ENCODE measurements at regions not wholly inside any gene's neighbourhood (a gene's known extent, or its start where the extent isn't known, plus 50 kb on each side); places are given as distances from the start of the nearest gene placed in this dataset.

DNA sequence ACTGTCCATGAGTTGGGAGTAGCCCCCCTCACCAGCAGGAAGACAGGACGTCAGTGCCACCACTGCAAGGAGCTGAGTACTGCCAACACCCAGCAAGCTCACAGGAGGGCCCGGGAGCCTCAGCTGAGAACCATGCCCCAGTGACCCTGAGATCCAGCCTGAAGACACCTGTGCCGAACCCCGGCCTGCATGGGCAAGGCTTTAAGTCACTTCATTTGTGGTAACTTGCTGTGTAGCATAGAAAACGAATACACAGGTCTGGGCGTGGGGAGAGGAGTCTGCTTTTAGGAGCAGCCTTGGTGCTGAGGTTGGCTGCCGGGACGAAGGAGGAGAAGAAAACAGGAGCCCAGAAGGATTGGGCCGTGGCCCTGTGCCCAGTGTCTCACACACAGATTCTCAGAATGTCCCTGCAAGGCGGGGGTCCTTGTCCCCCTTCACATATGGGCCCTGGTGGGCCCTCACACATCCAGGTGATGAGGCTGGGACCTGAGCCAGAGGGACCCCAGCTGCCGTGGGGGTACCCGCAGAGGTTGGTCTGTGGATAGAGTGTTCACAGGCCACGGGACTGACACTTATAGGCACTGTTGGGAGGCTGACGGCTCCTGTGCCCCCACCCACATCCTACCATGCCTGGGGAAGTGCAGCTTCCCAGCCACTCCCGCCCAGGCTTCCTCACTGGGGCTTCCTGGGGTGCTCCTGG lies 85.3 kb downstream of the PLXNA1 start:
- TF ChIP-seq EZH2phosphoT487 (IDR thresholded peaks at IDR 0.05) (no peak), CTCF (IDR thresholded peaks at IDR 0.05) (no peak), EZH2 (IDR thresholded peaks at IDR 0.05) (no peak)
- Histone ChIP-seq H3K36me3 (no peaks in the 10 kb centered on the region), H3K9ac (no peak overlapping the region), H3K4me3 (no peak overlapping the region), H3K79me2 (ENCODE audit: low read depth) (no peaks in the 10 kb centered on the region), H3K9me3 (ENCODE audit: low read depth) (no peaks in the 10 kb centered on the region), H3K27me3 (no peaks in the 10 kb centered on the region), H2AFZ (replicated peaks) (no peak overlapping the region), H3K27ac (no peak overlapping the region), H3K4me2 (no peak overlapping the region), H3F3A (ENCODE audit: low read depth) (no peaks in the 10 kb centered on the region), H3K4me1 (no peaks in the 10 kb centered on the region), H4K20me1 (ENCODE audit: low read depth) (no peaks in the 10 kb centered on the region)
- Mint-ChIP-seq H3K4me3 (no peak overlapping the region), H3K4me1 (peaks cover 17% of the 10 kb centered on the region), H3K9me3 (no peaks in the 10 kb centered on the region), H3K27me3 (ENCODE audit: insufficient read depth, low read depth) (peaks cover 9% of the 10 kb centered on the region), H3K27ac (peak overlapping the region; percentile 37), H3K36me3 (no peaks in the 10 kb centered on the region)
- no peak for DNase-seq (ENCODE audit: low spot score)

DNA sequence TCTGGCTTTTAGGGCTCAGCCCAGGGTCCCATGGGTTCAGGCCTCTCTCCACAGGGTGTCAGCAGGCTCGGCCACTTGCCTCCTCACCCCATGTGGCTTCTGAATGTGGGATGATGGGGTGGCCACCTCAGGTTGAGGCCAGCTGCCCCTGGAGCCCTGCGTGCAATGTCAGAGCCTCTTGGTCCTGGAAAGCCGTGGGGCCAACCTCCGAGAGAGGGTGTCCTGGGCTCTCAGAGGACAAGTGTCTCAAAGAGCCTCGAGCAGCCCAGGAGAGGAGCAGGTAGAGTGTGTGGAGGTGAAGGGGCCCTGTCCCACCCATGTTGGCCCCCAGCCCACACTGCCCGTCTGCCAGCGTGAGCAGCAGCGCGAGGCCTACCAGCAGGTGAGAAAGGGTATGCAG lies 86.0 kb downstream of the PLXNA1 start:
- Mint-ChIP-seq H3K4me1 (peaks cover 19% of the 10 kb centered on the region), H3K4me3 (no peak overlapping the region), H3K9me3 (no peaks in the 10 kb centered on the region), H3K27me3 (ENCODE audit: insufficient read depth, low read depth) (peaks cover 11% of the 10 kb centered on the region), H3K27ac (no peak overlapping the region), H3K36me3 (no peaks in the 10 kb centered on the region)
- H3K27ac ChIP-seq = no peak overlapping the region
- H3K4me2 ChIP-seq = no peak overlapping the region
- no peaks in the 10 kb centered on the region for H3K4me1 ChIP-seq
- no peak overlapping the region for H3K9ac ChIP-seq
- H3K79me2 ChIP-seq (ENCODE audit: low read depth) = no peaks in the 10 kb centered on the region
- no peaks in the 10 kb centered on the region for H4K20me1 ChIP-seq (ENCODE audit: low read depth)
- DNase-seq (ENCODE audit: low spot score) = no peak
- H3K4me3 ChIP-seq = no peak overlapping the region
- no peaks in the 10 kb centered on the region for H3K27me3 ChIP-seq
- H3K9me3 ChIP-seq (ENCODE audit: low read depth) = no peaks in the 10 kb centered on the region
- no peak overlapping the region for H2AFZ ChIP-seq (replicated peaks)
- H3F3A ChIP-seq (ENCODE audit: low read depth) = no peaks in the 10 kb centered on the region
- H3K36me3 ChIP-seq = no peaks in the 10 kb centered on the region
- TF ChIP-seq EZH2phosphoT487 (IDR thresholded peaks at IDR 0.05) = no peak

GRCh38 chr3:127069814-127070440 lies 87.0 kb downstream of the PLXNA1 start:
- no peak overlapping the region for H3K9ac ChIP-seq
- H3K9me3 ChIP-seq (ENCODE audit: low read depth) = no peaks in the 10 kb centered on the region
- H3K4me2 ChIP-seq = no peak overlapping the region
- H3K36me3 ChIP-seq = no peaks in the 10 kb centered on the region
- H3K27me3 Mint-ChIP-seq (ENCODE audit: insufficient read depth, low read depth) = peaks cover 12% of the 10 kb centered on the region
- H4K20me1 ChIP-seq (ENCODE audit: low read depth) = no peaks in the 10 kb centered on the region
- no peaks in the 10 kb centered on the region for H3F3A ChIP-seq (ENCODE audit: low read depth)
- H3K9me3 Mint-ChIP-seq = no peaks in the 10 kb centered on the region
- H3K4me3 ChIP-seq = no peak overlapping the region
- H3K27ac Mint-ChIP-seq = no peak overlapping the region
- H3K36me3 Mint-ChIP-seq = no peaks in the 10 kb centered on the region
- DNase-seq (ENCODE audit: low spot score) = no peak
- peaks cover 23% of the 10 kb centered on the region for H3K4me1 Mint-ChIP-seq
- TF ChIP-seq CTCF (IDR thresholded peaks at IDR 0.05) (no peak), EZH2 (IDR thresholded peaks at IDR 0.05) (no peak), EZH2phosphoT487 (IDR thresholded peaks at IDR 0.05) (no peak)
- no peaks in the 10 kb centered on the region for H3K4me1 ChIP-seq
- H3K4me3 Mint-ChIP-seq = no peak overlapping the region
- no peaks in the 10 kb centered on the region for H3K79me2 ChIP-seq (ENCODE audit: low read depth)
- H2AFZ ChIP-seq (replicated peaks) = no peak overlapping the region
- H3K27ac ChIP-seq = no peak overlapping the region
- H3K27me3 ChIP-seq = no peaks in the 10 kb centered on the region

DNA sequence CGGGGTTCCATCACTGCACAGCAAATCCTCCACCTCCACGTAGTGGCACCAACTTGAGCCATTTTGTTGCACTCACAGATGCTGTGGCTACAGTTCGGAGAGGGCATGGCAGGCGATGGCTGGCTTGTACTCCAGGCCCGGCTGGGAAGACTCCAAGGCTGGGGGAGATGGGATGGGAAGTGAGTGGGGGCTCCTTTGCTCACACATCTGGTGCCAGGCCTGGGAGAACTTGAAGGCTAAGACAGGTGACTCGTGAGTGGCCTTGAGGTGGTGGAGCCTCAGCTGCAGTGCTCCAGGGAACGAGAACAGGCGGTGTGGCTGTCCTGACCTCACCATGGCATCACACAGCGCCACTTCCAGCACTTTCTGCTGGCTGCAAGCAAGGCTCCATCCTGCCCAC lies 87.9 kb downstream of the PLXNA1 start:
- Histone ChIP-seq H3K27me3 (no peaks in the 10 kb centered on the region), H3K4me1 (no peaks in the 10 kb centered on the region), H3K4me2 (no peak overlapping the region), H3K27ac (no peak overlapping the region), H3K9ac (no peak overlapping the region), H3F3A (ENCODE audit: low read depth) (no peaks in the 10 kb centered on the region), H3K36me3 (no peaks in the 10 kb centered on the region), H4K20me1 (ENCODE audit: low read depth) (no peaks in the 10 kb centered on the region), H3K9me3 (ENCODE audit: low read depth) (no peaks in the 10 kb centered on the region), H3K79me2 (ENCODE audit: low read depth) (no peaks in the 10 kb centered on the region), H3K4me3 (no peak overlapping the region), H2AFZ (replicated peaks) (no peak overlapping the region)
- H3K27ac Mint-ChIP-seq = no peak overlapping the region
- no peaks in the 10 kb centered on the region for H3K36me3 Mint-ChIP-seq
- peaks cover 10% of the 10 kb centered on the region for H3K27me3 Mint-ChIP-seq (ENCODE audit: insufficient read depth, low read depth)
- peaks cover 17% of the 10 kb centered on the region for H3K4me1 Mint-ChIP-seq
- H3K4me3 Mint-ChIP-seq = no peak overlapping the region
- TF ChIP-seq EZH2 (IDR thresholded peaks at IDR 0.05) = no peak
- H3K9me3 Mint-ChIP-seq = no peaks in the 10 kb centered on the region
- DNase-seq (ENCODE audit: low spot score) = no peak
